ENCODE measurements at regions not wholly inside any gene's neighbourhood (a gene's known extent, or its start where the extent isn't known, plus 50 kb on each side); places are given as distances from the start of the nearest gene placed in this dataset.
"Not testable (repeated sequence)": the region's sequence is repeated elsewhere in the genome, so short reads cannot be mapped to it uniquely, and the experiment has no call there.

GRCh38 chr6:96276305-96276704, 245.3 kb upstream of the UFL1 start:
- no peak for DNase-seq (ENCODE audit: low read depth)

GRCh38 chr6:96276856-96277255, 244.8 kb upstream of the UFL1 start:
- DNase-seq (ENCODE audit: low read depth): no peak

GRCh38 chr6:96279084-96279483, 242.5 kb upstream of the UFL1 start:
- DNase-seq (ENCODE audit: low read depth): no peak

DNA sequence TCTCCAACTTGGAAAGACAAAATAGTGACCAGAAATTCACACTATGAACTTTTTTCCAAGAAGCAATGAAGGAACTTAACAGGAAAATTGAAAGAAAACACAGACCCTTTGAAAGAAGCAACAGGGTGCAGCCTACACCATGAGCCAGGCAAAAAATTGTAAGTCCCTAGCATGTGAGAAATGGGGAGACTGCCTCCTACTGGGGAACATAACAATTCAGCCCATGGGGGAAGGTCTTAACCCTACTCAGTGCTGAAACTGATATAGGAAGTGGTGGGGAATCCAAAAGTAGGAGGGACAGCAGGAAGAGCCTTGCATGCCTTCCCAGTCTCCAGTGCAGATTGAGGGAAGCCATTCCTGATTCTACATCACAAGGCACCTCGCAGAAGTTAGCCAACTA, 235.1 kb upstream of the UFL1 start:
- DNase-seq (ENCODE audit: low read depth): no peak

DNA sequence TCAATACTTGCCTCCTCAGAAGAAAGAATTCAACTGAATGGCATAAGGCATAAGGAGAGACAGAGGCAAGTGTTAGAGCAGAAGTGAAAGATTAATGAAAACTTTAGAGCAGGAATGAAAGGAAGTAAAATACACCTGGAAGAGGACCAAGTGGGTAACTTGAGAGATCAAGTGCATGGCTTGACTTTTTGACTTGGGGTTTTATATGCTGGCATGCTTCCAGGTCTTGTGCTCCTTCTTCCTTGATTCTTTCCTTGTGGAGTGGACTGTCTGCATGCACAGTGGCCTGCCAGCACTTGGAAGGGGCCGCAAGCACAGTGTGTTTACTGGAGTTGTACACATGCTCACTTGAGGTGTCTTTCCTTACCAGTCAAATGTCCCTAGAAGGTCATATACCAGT, 222.1 kb upstream of the UFL1 start:
- DNase-seq (ENCODE audit: low read depth): no peak

- DNase-seq (ENCODE audit: low read depth): peak; percentile 10
These were observed 220.6 kb upstream of the UFL1 start for GRCh38 chr6:96301023-96301422.

- peak; percentile 54 for DNase-seq (ENCODE audit: low read depth)
These were observed 219.8 kb upstream of the UFL1 start for GRCh38 chr6:96301781-96302180.

GRCh38 chr6:96302991-96303390, 218.6 kb upstream of the UFL1 start:
- DNase-seq (ENCODE audit: low read depth): no peak

DNA sequence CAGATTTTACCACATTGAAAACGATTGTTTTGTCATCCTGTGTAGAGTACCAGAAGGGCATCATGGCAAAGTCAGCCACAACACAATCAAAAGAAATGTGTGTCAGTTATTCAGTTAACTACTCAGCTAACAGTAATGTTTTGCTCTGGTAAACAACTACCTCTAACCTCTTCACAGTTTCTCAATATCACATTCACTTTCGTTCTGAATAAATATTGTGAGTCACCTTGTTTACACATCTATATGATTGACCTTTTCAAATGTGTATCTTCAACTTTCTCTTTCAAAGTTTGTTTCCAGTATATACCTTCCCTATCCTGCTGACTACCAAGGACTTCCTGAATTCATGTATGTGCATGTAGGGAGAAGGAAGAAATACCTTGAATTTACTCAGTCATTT, 216.6 kb upstream of the UFL1 start:
- no peak for DNase-seq (ENCODE audit: low read depth)

- no peak for DNase-seq (ENCODE audit: low read depth)
These were observed 190.7 kb upstream of the UFL1 start for GRCh38 chr6:96330884-96331283.

- no peak for DNase-seq (ENCODE audit: low read depth)
These were observed 181.4 kb upstream of the UFL1 start for GRCh38 chr6:96340164-96340563.

- no peak for DNase-seq (ENCODE audit: low read depth)
These were observed 176.1 kb upstream of the UFL1 start for GRCh38 chr6:96345501-96345900.

DNA sequence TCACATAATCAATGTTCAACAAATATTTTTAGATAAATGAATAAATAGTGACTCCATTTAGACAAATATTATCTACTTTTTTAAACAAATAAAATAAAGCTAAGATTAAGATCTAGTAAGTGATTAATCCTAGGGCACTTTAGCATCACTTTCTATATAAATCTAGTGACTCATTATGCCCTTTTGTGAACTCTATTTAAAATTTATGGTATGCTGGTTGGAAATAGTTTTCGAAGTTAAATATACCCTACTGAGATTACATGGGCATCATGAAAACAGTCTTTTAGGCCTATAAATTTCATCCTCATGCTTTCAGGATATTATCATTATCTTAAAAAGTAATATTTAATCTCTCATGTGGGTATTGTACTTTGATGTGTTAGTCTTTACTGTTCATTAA, 140.4 kb upstream of the UFL1 start:
- DNase-seq (ENCODE audit: low read depth): no peak

- DNase-seq (ENCODE audit: low read depth): peak; percentile 7
These were observed 129.7 kb upstream of the UFL1 start for GRCh38 chr6:96391776-96392360.

GRCh38 chr6:96394727-96395126, 126.9 kb upstream of the UFL1 start:
- DNase-seq (ENCODE audit: low read depth): peak; percentile 23

DNA sequence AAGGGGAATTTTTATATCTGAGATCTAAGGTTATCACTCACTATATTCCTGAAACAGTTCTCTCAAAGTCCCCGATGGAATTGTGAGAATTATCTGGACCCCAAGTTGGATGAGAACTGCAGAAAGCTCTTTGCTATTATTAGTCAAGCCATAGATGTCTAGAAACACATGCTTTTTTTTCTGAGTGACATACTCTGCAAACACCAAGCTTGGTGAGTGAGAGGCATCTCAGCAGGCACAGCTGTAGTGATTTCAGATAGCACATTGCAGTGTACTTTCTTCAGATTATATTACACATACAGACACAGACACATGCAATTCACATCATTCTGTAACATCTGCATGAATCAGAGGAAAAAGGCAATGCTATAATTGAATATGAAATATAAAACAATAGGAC, 111.1 kb upstream of the UFL1 start:
- DNase-seq (ENCODE audit: low read depth): no peak

- DNase-seq (ENCODE audit: low read depth): no peak
These were observed 101.3 kb upstream of the UFL1 start for GRCh38 chr6:96420294-96420693.

DNA sequence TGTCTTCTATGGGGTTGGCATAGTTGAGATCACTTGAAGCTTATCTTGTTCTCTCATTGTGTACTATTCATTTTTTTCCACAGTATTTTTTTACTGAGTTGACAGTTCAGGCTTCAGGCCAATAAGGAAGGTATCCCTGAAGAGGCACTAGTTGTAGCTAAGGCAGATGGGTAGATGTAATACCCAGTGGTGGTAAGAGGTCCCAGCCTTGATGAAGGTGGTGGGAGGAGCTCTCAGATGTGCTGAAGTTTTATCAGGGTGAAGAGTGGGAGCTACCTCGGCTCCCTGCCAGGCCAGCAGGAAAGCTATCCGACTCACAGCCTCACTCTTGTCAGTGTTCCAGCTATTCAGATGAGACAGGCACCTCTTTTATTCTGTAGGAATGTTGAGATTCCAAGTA, 87.7 kb upstream of the UFL1 start:
- peak; percentile 18 for DNase-seq (ENCODE audit: low read depth)

- no peak for DNase-seq (ENCODE audit: low read depth)
These were observed 85.2 kb upstream of the UFL1 start for GRCh38 chr6:96436398-96436797.

GRCh38 chr6:96437228-96437627, 84.4 kb upstream of the UFL1 start:
- not testable (repeated sequence) for DNase-seq (ENCODE audit: low read depth)

- no peak for DNase-seq (ENCODE audit: low read depth)
These were observed 71.4 kb upstream of the UFL1 start for GRCh38 chr6:96450082-96450769.

- DNase-seq (ENCODE audit: low read depth): no peak
These were observed 70.9 kb upstream of the UFL1 start for GRCh38 chr6:96450770-96451130.

DNA sequence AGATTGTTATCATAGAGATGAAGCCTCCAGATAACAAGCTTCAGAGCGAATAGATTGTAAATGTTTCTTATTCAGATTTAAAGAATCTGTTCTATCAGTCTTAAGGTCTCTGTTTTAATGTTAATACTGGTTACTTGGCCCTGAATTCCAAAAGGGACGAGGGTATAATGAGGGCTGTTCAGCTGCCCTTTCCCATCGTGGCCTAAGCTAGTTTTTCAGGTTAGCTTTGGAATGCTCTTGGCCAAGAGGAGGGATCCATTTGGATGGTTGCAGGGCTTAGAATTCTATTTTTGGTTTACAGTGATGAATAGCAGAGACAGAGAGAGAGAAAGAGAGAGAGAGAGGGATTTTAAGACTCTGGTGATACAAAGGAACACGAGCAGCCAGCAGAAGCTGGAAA, 62.8 kb upstream of the UFL1 start:
- no peak for DNase-seq (ENCODE audit: low read depth)
